Astrocyte (in vitro differentiated cells and primary cell): ENCODE measurements at regions not wholly inside any gene's neighbourhood (a gene's known extent, or its start where the extent isn't known, plus 50 kb on each side); places are given as distances from the start of the nearest gene placed in this dataset.

Source experiments
- DNase-seq: peaks from one replicate; pipeline ENCODE4 v3.0.0-alpha.2; 2010; ENCODE audit warnings: low read depth
- FAIRE-seq: peaks from 2 replicates; lab custom pipeline; 2011; peaks lifted over from hg19 to GRCh38; lab: Jason Lieb, UNC
- H2AFZ ChIP-seq: 2 replicates; pipeline ENCODE4 v1.6.0; 2012; ENCODE audit warnings: low read depth, low read length, inconsistent platforms
- H3K27ac ChIP-seq: 2 replicates; pipeline ENCODE4 v1.5.1; 2011; ENCODE audit warnings: low read depth, low read length, inconsistent platforms
- H3K27me3 ChIP-seq: 2 replicates; pipeline ENCODE4 v1.6.0; 2011; ENCODE audit warnings: low read length, inconsistent platforms; ENCODE audit not compliant: insufficient read depth
- H3K36me3 ChIP-seq: 2 replicates; pipeline ENCODE4 v1.5.1; 2011; ENCODE audit warnings: low read length, inconsistent platforms; ENCODE audit not compliant: insufficient read depth
- H3K4me1 ChIP-seq: 2 replicates; pipeline ENCODE4 v1.5.1; 2011; ENCODE audit warnings: low read length, inconsistent platforms; ENCODE audit not compliant: insufficient read depth
- H3K4me2 ChIP-seq: 2 replicates; pipeline ENCODE4 v1.6.0; 2012; ENCODE audit warnings: low read length, inconsistent platforms
- H3K4me3 ChIP-seq: 2 replicates; pipeline ENCODE4 v1.5.1; 2011; ENCODE audit warnings: low read depth, mild to moderate bottlenecking, low read length, inconsistent platforms; ENCODE audit not compliant: insufficient read depth
- H3K79me2 ChIP-seq: 2 replicates; pipeline ENCODE4 v1.6.0; 2012; ENCODE audit warnings: mild to moderate bottlenecking, low read length, inconsistent platforms; ENCODE audit not compliant: insufficient read depth
- H3K9ac ChIP-seq: 2 replicates; pipeline ENCODE4 v1.6.0; 2012; ENCODE audit warnings: mild to moderate bottlenecking, low read length, inconsistent platforms
- H3K9me3 ChIP-seq: 2 replicates; pipeline ENCODE4 v1.5.1; 2012; ENCODE audit warnings: low read depth, mild to moderate bottlenecking, low read length, inconsistent platforms; ENCODE audit not compliant: insufficient read depth
- H4K20me1 ChIP-seq: 2 replicates; pipeline ENCODE4 v1.6.0; 2012; ENCODE audit warnings: low read length, inconsistent platforms; ENCODE audit not compliant: insufficient read depth
- H3K27ac Mint-ChIP-seq: one replicate; pipeline ENCODE4 v1.8.0; 2021; ENCODE audit warnings: mild to moderate bottlenecking, mixed read lengths; ENCODE audit not compliant: unreplicated experiment
- H3K27me3 Mint-ChIP-seq: one replicate; pipeline ENCODE4 v1.8.0; 2021; ENCODE audit warnings: low read depth, mixed read lengths; ENCODE audit not compliant: unreplicated experiment
- H3K36me3 Mint-ChIP-seq: one replicate; pipeline ENCODE4 v1.8.0; 2021; ENCODE audit warnings: low read depth, mixed read lengths; ENCODE audit not compliant: unreplicated experiment
- H3K4me1 Mint-ChIP-seq: one replicate; pipeline ENCODE4 v1.8.0; 2021; ENCODE audit warnings: low read depth, mixed read lengths; ENCODE audit not compliant: unreplicated experiment
- H3K4me3 Mint-ChIP-seq: one replicate; pipeline ENCODE4 v1.8.0; 2021; ENCODE audit warnings: mild to moderate bottlenecking, moderate library complexity, mixed read lengths; ENCODE audit not compliant: unreplicated experiment
- H3K9me3 Mint-ChIP-seq: one replicate; pipeline ENCODE4 v1.8.0; 2021; ENCODE audit warnings: mild to moderate bottlenecking, mixed read lengths; ENCODE audit not compliant: unreplicated experiment
- CTCF ChIP-seq: IDR thresholded peaks from 2 replicates; pipeline ENCODE4 v1.5.1; 2011; ENCODE audit warnings: low read depth, mild to moderate bottlenecking, inconsistent platforms, low read length, moderate library complexity; ENCODE audit not compliant: insufficient read depth
- EZH2 ChIP-seq: IDR thresholded peaks from 2 replicates; pipeline ENCODE4 v1.6.1; 2012; ENCODE audit warnings: mild to moderate bottlenecking, low read length, inconsistent platforms; ENCODE audit not compliant: insufficient read depth

- Mint-ChIP-seq H3K4me3 (no peak overlapping the region), H3K27me3 (peaks cover 50% of the 10 kb centered on the region), H3K27ac (no peak overlapping the region), H3K4me1 (peaks cover 4% of the 10 kb centered on the region), H3K9me3 (peaks cover 14% of the 10 kb centered on the region), H3K36me3 (no peaks in the 10 kb centered on the region)
- DNase-seq, result no peak
- H2AFZ ChIP-seq, result no peak overlapping the region
- peaks cover 32% of the 10 kb centered on the region for H3K27me3 ChIP-seq
- no peak for FAIRE-seq
- H4K20me1 ChIP-seq, result peaks cover 4% of the 10 kb centered on the region
- no peak overlapping the region for H3K9ac ChIP-seq
- TF ChIP-seq CTCF (no peak), EZH2 (no peak)
- H3K9me3 ChIP-seq, result no peaks in the 10 kb centered on the region
- no peak overlapping the region for H3K4me3 ChIP-seq
- H3K36me3 ChIP-seq, result no peaks in the 10 kb centered on the region
- no peak overlapping the region for H3K27ac ChIP-seq
- no peak overlapping the region for H3K4me2 ChIP-seq
- H3K79me2 ChIP-seq, result no peaks in the 10 kb centered on the region
- peaks cover 13% of the 10 kb centered on the region for H3K4me1 ChIP-seq
These were observed 215.2 kb downstream of the MYLK4 start for GRCh38 chr6:2535506-2535905.

GRCh38 chr6:2534406-2535042 is 216.2 kb downstream of the MYLK4 start:
- Mint-ChIP-seq H3K4me1 (peaks cover 4% of the 10 kb centered on the region), H3K36me3 (no peaks in the 10 kb centered on the region), H3K9me3 (peaks cover 15% of the 10 kb centered on the region), H3K4me3 (no peak overlapping the region), H3K27me3 (peaks cover 48% of the 10 kb centered on the region), H3K27ac (no peak overlapping the region)
- Histone ChIP-seq H3K27me3 (peaks cover 39% of the 10 kb centered on the region), H3K27ac (no peak overlapping the region), H3K9ac (no peak overlapping the region), H4K20me1 (peaks cover 4% of the 10 kb centered on the region), H3K79me2 (no peaks in the 10 kb centered on the region), H3K9me3 (no peaks in the 10 kb centered on the region), H3K4me1 (peaks cover 13% of the 10 kb centered on the region), H2AFZ (no peak overlapping the region), H3K4me2 (peak overlapping the region; percentile 28), H3K36me3 (no peaks in the 10 kb centered on the region), H3K4me3 (no peak overlapping the region)
- TF ChIP-seq EZH2, result no peak
- no peak for TF ChIP-seq CTCF
- FAIRE-seq, result no peak
- DNase-seq, result no peak

- Histone ChIP-seq H4K20me1 (peaks cover 4% of the 10 kb centered on the region), H3K27me3 (peaks cover 44% of the 10 kb centered on the region), H3K4me2 (peak overlapping the region; percentile 43), H2AFZ (no peak overlapping the region), H3K27ac (no peak overlapping the region), H3K9me3 (no peaks in the 10 kb centered on the region), H3K4me1 (peaks cover 13% of the 10 kb centered on the region), H3K4me3 (no peak overlapping the region), H3K36me3 (no peaks in the 10 kb centered on the region), H3K9ac (no peak overlapping the region), H3K79me2 (no peaks in the 10 kb centered on the region)
- TF ChIP-seq EZH2, result no peak
- no peak for TF ChIP-seq CTCF
- Mint-ChIP-seq H3K4me3 (no peak overlapping the region), H3K36me3 (no peaks in the 10 kb centered on the region), H3K9me3 (peaks cover 6% of the 10 kb centered on the region), H3K27me3 (peaks cover 32% of the 10 kb centered on the region), H3K4me1 (peaks cover 4% of the 10 kb centered on the region), H3K27ac (no peak overlapping the region)
- peak; percentile 94 for FAIRE-seq
- peak; percentile 95 for DNase-seq
These were observed 219.1 kb downstream of the MYLK4 start for GRCh38 chr6:2531426-2532215.
